A549 (cell line): ENCODE measurements at regions not wholly inside any gene's neighbourhood (a gene's known extent, or its start where the extent isn't known, plus 50 kb on each side); places are given as distances from the start of the nearest gene placed in this dataset.

Source experiments
- CBX2 ChIP-seq: fragments of 200-600 bp; sonication (generic); IDR thresholded peaks from 2 replicates; pipeline ENCODE4 v1.6.1; 2016; ENCODE audit warnings: low read depth, mild to moderate bottlenecking, borderline replicate concordance
- JUNB ChIP-seq: fragments of >200 bp; sonication (Bioruptor Twin); formaldehyde crosslinking; IDR thresholded peaks from 2 replicates; pipeline ENCODE4 v1.6.1; 2016
- MAX ChIP-seq: IDR thresholded peaks from 2 replicates; pipeline ENCODE4 v1.6.1; 2012
- MYC ChIP-seq: IDR thresholded peaks from 2 replicates; pipeline ENCODE4 v1.6.1; 2012; ENCODE audit warnings: mild to moderate bottlenecking, inconsistent platforms, low read length, improper control_type of control experiment, borderline replicate concordance
- NFE2L2 ChIP-seq: fragments of 150-350 bp; conservative IDR thresholded peaks from 2 replicates; pipeline ENCODE4 v1.6.1; 2014; ENCODE audit warnings: low read length
- NR3C1 ChIP-seq: fragments of >200 bp; sonication (Bioruptor Twin); formaldehyde crosslinking; IDR thresholded peaks from 3 replicates; pipeline ENCODE4 v1.6.1; 2017
- PBX3 ChIP-seq: IDR thresholded peaks from 2 replicates; pipeline ENCODE4 v1.6.1; 2012
- RFX5 ChIP-seq: fragments of 450-650 bp; IDR thresholded peaks from 2 replicates; pipeline ENCODE4 v1.7.1; 2014; ENCODE audit warnings: antibody characterized with exemption, mild to moderate bottlenecking, moderate library complexity
- SMC3 ChIP-seq: fragments of >200 bp; sonication (Bioruptor Twin); formaldehyde crosslinking; IDR thresholded peaks from 3 replicates; pipeline ENCODE4 v1.6.1; 2018; ENCODE audit warnings: inconsistent platforms
- TFCP2L1 ChIP-seq: fragments of 250-450 bp; sonication (Bioruptor Pico); IDR thresholded peaks from 2 replicates; pipeline ENCODE4 v1.5.0; 2021; ENCODE audit warnings: mild to moderate bottlenecking
- USF2 ChIP-seq: fragments of 450-650 bp; IDR thresholded peaks from 2 replicates; pipeline ENCODE4 v1.6.1; 2014; ENCODE audit warnings: antibody characterized with exemption
- TF ChIP-seq, protein P1 (sequence below): fragments of >200 bp; sonication (Bioruptor Twin); formaldehyde crosslinking; IDR thresholded peaks from 3 replicates; pipeline ENCODE4 v1.5.1; 2016
- TF ChIP-seq, protein P2 (sequence below): fragments of 250-450 bp; sonication (Bioruptor Pico); IDR thresholded peaks from 2 replicates; pipeline ENCODE4 v1.5.0; 2021; ENCODE audit warnings: mild to moderate bottlenecking, moderate library complexity, borderline replicate concordance

DNA sequence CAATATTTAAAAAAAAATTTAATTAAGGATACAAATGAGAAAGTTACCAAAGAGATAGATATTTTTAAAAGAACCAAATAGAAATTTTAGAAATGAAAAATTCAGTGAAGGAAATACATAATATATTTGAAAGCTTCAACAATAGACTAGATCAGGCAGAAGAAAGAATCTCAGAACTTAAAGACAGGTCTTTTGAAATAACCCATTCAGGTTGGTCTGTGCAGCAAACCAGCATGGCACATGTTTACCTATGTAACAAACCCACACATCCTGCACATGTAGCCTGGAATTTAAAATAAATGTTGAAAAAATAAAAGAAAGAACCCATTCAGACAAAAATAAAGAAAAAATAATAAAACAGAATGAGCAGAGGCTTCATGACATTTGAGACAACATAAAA is 221.1 kb upstream of the ID4 start:
- TF ChIP-seq NR3C1 (no peak), JUNB (no peak), MYC (no peak), MAX (no peak), CBX2 (no peak), NFE2L2 (no peak), TFCP2L1 (CRISPR knock-in tag) (no peak), SMC3 (no peak), RFX5 (no peak), USF2 (no peak), PBX3 (no peak)
- TF ChIP-seq, protein P1, sequence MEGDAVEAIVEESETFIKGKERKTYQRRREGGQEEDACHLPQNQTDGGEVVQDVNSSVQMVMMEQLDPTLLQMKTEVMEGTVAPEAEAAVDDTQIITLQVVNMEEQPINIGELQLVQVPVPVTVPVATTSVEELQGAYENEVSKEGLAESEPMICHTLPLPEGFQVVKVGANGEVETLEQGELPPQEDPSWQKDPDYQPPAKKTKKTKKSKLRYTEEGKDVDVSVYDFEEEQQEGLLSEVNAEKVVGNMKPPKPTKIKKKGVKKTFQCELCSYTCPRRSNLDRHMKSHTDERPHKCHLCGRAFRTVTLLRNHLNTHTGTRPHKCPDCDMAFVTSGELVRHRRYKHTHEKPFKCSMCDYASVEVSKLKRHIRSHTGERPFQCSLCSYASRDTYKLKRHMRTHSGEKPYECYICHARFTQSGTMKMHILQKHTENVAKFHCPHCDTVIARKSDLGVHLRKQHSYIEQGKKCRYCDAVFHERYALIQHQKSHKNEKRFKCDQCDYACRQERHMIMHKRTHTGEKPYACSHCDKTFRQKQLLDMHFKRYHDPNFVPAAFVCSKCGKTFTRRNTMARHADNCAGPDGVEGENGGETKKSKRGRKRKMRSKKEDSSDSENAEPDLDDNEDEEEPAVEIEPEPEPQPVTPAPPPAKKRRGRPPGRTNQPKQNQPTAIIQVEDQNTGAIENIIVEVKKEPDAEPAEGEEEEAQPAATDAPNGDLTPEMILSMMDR: no peak
- TF ChIP-seq, protein P2, sequence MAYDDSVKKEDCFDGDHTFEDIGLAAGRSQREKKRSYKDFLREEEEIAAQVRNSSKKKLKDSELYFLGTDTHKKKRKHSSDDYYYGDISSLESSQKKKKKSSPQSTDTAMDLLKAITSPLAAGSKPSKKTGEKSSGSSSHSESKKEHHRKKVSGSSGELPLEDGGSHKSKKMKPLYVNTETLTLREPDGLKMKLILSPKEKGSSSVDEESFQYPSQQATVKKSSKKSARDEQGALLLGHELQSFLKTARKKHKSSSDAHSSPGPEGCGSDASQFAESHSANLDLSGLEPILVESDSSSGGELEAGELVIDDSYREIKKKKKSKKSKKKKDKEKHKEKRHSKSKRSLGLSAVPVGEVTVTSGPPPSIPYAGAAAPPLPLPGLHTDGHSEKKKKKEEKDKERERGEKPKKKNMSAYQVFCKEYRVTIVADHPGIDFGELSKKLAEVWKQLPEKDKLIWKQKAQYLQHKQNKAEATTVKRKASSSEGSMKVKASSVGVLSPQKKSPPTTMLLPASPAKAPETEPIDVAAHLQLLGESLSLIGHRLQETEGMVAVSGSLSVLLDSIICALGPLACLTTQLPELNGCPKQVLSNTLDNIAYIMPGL: no peak
